ENCODE measurements at regions not wholly inside any gene's neighbourhood (a gene's known extent, or its start where the extent isn't known, plus 50 kb on each side); places are given as distances from the start of the nearest gene placed in this dataset.

DNA sequence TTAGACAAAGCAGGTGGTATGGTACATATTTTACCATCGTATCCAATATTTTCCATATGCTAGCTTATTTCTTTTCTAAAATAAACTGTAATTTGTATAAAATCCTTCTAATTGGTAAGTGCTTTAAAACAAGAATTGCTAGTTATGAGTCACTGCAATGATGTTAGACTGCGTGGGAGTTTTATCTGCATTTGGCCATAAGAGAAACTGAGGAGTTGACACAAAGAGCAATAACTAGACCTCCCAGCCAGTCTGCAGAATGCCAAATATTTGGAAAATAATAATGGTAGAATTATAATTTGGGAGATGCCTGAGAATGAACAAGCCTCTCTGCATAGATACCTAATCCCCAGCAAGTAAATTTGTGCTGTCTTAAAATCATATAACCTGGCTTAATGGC is 61.7 kb upstream of the PTPRR start:
- TF ChIP-seq, protein P1, sequence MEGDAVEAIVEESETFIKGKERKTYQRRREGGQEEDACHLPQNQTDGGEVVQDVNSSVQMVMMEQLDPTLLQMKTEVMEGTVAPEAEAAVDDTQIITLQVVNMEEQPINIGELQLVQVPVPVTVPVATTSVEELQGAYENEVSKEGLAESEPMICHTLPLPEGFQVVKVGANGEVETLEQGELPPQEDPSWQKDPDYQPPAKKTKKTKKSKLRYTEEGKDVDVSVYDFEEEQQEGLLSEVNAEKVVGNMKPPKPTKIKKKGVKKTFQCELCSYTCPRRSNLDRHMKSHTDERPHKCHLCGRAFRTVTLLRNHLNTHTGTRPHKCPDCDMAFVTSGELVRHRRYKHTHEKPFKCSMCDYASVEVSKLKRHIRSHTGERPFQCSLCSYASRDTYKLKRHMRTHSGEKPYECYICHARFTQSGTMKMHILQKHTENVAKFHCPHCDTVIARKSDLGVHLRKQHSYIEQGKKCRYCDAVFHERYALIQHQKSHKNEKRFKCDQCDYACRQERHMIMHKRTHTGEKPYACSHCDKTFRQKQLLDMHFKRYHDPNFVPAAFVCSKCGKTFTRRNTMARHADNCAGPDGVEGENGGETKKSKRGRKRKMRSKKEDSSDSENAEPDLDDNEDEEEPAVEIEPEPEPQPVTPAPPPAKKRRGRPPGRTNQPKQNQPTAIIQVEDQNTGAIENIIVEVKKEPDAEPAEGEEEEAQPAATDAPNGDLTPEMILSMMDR (IDR thresholded peaks at IDR 0.05): no peak
- TF ChIP-seq EZH2 (IDR thresholded peaks at IDR 0.05; ENCODE audit: borderline replicate concordance, insufficient read depth, low read depth, low read length, poor library complexity, severe bottlenecking): no peak
